Vagina (tissue), 2 donors: ENCODE measurements at regions not wholly inside any gene's neighbourhood (a gene's known extent, or its start where the extent isn't known, plus 50 kb on each side); places are given as distances from the start of the nearest gene placed in this dataset.

ENCODE experiments used
- CTCF ChIP-seq, 3 experiments: fragments of 450-650 bp in 2 of 3; fragments of 200-600 bp in 1 of 3; sonication (generic) in 1 of 3; IDR thresholded peaks; one replicate each; pipeline ENCODE4 v1.5.1; 2017 to 2019; ENCODE audit warnings: antibody characterized with exemption in 3 of 3, mild to moderate bottlenecking in 2 of 3, moderate library complexity in 2 of 3
- POLR2A ChIP-seq, 2 donors: fragments of 450-650 bp; IDR thresholded peaks; one replicate each; pipeline ENCODE4 v1.6.1; 2017; ENCODE audit warnings: antibody characterized with exemption in 2 of 2, mild to moderate bottlenecking in 2 of 2, moderate library complexity in 2 of 2
- POLR2AphosphoS5 ChIP-seq, 2 donors: sonication (generic); formaldehyde crosslinking; IDR thresholded peaks; one replicate each; pipeline ENCODE4 v1.9.0; 2017; ENCODE audit warnings: antibody characterized with exemption in 2 of 2, mild to moderate bottlenecking in 2 of 2, low read depth in 1 of 2; ENCODE audit not compliant: insufficient read depth in 1 of 2

DNA sequence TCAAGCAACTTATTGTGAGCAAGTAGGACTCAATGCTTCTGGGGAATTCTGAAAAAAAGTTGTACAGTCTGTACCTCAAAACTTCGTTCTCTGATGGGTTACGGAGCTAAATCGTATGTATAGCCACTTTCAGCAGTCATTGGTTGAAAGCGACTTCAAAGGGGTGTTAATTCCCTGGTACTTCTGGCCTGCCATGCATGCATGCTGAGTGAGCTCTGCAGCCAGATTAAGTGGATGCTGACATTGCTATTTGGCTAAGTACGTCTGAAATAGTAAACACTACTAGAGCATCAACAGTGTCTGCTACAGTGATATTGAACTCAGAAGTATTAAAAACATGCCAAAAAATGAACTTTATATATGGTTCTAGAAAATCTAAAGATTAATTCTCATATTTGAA lies 1183.1 kb upstream of the PCDH20 start:
- TF ChIP-seq POLR2A (IDR thresholded peaks at IDR 0.05) (no peak), CTCF (IDR thresholded peaks at IDR 0.05) (no peak), POLR2AphosphoS5 (IDR thresholded peaks at IDR 0.05; ENCODE audit: insufficient read depth in 1 of 2, low read depth in 1 of 2) (no peak)
